ENCODE measurements at regions not wholly inside any gene's neighbourhood (a gene's known extent, or its start where the extent isn't known, plus 50 kb on each side); places are given as distances from the start of the nearest gene placed in this dataset.

DNA sequence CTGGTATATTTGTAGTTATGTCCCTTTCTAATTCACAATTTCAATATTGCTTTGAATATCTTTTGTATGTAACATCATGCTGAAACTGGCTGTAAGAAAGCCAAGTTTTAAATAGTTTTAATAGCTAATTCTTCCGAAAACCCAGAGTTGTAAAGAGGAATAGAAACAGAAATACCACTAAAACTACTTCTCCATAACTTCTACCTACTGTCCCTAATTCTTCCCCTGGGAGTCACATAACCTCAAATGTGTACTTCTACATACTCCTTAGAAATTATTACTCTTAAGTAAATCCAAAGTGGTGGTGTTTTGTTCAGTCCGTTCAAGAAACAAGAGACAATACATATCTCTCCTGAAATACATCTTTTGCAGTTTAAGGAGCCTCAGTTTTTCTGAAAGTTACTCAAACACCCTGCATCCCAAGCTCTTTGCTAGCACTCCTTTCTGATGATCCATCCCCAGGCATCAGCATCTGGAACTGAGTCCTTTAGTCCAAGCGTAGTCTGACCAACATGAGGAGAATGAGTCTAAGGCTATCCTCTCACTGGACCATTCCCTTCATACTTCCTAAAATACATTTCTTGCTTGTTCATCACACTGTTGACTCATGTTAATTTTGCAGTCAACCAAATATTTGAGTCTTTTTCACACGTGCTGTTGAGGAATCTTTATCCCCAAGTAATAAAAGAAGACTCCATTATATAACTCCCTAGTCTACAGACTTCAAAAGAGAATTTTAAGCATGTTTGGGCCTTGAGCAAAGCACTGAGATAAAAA, 214.3 kb upstream of the NUDT4 start:
- no peak for DNase-seq

DNA sequence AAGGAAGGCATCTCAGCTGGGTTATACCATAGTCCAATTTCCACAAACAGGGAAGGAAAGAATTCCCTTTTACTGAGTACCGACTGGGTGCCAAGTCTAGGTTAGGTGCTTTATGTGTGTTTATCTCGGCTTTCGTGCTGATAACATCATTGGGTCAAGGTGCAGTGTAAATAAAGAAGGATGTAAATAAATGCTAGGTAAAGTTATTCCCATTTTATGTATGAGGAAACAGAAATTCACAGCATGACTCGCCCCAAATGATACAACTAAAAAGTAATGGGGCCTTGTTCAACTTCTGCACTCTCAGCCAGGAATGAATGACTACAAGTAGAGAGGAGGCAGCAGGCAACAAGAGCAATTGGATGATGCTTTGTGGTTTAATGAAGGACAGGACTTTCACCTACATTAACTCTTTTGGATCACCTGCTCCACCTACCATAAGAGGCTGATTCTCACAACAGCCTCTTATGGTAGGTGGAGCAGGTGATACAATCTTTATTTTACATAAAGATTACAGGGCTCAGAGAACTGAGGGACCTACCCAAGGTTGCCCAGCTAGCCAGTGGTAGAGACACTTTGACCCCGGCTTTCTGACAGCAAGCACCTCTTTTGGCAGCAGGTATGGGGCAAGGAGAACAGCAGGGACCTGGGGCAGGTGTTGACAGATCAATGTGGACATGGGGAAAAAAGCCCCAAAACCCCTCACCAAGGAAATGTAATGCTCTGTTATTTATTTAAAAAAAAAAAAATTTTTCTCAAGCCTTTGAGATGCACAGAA, 213.4 kb upstream of the NUDT4 start:
- DNase-seq: no peak

DNA sequence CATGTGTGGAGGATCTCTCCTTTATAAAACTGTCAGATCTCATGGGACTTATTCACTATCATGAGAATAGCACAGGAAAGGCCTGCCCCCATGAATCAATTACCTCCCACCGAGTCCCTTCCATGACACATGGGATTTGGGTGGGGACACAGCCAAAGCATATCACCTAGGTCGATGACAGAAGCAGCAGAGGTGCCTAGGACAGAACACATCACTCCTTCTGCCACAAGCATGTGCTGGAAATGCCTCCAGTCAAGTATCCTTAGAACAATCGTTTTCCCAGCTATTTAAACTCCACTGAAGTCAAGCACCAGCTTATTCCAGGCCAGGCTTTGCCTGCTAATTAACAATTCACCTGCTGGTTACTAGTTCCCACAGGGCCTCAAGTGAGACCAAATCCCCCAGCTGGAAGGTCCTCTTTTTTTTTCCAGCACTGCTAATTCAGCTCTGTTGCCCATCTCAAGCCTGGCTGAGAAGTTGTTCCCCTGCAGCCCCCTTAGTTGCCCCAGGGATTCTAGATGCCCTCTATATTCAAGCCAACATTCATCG, 212.3 kb upstream of the NUDT4 start:
- DNase-seq: no peak

DNA sequence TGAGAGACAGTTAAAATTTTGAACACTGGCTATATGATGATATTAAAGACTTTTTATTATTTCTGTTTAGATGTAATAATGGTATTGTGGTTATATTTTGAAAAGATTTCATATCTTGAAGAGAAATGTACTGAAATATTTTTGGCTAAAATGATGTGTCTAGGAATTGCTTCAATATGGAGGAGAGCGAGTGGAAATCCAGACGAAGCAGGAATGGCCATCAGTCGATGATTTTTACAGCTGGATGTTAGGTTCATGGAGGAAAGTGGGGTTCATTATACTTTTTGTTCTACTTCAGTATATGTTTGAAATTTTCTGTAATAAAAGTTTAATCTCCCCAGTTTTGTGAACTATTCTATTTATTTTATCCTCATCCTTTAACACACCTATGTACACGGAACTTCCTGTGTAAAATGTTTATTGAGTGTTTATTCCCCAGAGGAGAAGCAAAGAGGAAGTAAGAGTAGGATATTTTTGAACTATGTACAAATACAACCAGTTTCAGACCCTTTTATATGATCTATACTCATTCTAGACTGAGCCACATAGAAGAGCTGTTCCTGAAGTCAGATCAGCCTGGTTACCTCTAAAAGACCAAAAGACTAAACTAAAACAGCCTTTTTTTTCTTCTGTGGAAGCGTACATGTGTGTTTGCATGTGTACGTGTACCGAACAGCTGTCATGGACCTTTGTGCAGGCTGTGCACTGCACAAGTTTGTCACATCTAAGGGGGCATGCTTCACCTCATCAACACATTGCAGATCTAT, 211.0 kb upstream of the NUDT4 start:
- DNase-seq: no peak

DNA sequence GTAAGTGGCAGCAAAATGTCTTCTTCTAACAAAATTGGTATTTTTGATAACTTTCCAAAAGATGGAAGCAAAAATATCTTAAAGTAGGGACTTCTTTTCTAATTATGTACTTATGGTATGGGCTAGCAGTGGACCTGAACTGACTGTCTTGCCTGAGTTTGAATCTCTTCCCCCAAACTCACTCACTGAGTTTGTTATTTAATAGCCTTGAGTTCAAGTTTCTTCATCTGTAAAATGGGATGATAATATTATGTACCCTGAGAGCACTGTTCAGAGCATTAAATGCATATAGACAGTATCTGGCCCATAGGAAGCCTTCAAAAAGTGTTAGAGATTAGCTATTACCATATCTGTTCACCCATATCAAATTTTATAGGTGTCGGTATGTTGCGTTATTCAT, 210.4 kb upstream of the NUDT4 start:
- no peak for DNase-seq

DNA sequence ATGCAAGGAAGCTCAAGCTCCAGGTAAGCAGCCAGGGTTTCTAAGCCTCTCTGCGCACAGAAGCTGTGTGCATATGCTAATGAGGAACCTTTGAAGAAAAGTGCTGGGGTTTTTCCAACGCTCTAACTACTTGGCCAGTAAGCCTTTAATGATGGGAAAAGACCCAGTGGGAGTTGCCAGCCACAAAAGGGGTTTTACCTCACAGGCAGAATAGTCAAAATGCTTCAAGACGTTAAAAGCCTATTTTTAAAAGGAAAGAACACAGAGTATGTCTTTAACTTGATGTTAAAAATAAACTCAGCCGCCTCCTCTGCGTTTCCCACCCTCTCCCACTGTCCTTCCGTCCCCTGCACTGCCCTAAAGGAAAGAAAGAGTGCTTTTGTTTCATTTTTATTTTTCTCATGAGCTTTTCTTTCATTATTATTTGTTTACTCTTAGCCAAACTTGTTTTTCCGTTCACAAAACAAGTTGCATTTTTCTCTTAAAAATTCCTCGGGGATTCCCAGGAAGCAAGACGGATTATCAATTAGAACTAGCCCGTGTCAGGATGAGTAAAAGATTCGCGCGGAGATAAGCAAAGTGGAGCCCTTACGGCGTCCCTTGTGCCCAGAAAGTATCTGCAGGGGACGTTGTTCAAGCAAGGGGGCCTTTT, 209.8 kb upstream of the NUDT4 start:
- no peak for DNase-seq

DNA sequence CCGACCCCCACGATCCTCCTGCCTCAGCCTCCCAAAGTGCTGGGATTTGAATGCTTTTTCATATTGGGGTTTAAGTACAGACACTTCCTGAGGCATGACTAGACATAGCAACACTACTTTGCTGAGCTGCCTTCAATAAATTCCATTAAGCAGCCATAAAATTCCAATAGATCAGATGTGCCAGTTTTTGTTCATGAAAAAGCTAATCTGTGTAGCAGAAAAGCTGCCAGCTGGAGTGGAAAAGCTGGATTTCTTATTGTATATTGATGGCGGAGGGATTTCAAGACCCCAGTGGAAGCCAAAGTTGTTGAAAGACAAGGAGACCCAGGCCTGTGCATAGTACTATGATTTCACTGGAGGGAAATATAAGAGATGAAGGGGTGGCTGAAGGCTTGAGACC, 209.0 kb upstream of the NUDT4 start:
- no peak for DNase-seq

DNA sequence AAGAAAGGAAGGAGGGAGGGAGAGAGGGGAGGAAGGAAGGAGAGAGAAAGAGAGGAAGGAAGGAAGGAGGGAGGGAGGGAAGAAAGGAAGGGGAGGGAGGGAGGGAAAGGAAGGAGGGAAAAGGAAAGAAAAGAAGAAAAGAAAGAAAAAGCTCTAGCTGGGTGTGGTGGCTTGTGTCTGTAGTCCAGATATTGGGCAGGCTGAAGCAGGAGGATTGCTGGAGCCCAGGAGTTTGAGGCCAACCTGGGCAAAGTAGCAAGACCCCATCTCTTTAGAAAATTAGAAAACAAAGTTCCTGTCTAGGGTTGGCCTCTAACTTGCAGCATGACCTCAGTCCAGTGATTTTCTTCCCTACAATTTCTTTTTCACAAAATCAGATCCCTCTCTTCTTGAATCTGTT, 208.2 kb upstream of the NUDT4 start:
- no peak for DNase-seq

DNA sequence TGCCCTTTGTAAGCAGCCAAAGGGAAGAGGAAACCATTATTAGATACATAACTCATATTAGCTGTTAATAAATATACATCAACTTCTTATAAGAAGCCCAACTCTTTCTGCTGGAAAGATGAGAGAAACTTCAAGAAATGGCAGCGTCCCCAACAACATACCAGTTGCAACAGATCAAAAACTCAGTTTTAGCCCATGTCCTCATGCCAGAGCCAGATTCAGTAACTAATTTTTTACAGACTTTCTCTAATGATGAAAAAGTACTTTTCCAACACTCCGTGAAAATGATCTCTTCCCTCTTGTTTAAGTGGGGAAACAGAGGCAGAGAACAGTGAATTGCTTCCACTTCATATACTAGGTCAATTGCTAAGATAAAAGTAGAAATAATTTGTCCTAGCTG, 206.8 kb upstream of the NUDT4 start:
- DNase-seq: no peak

DNA sequence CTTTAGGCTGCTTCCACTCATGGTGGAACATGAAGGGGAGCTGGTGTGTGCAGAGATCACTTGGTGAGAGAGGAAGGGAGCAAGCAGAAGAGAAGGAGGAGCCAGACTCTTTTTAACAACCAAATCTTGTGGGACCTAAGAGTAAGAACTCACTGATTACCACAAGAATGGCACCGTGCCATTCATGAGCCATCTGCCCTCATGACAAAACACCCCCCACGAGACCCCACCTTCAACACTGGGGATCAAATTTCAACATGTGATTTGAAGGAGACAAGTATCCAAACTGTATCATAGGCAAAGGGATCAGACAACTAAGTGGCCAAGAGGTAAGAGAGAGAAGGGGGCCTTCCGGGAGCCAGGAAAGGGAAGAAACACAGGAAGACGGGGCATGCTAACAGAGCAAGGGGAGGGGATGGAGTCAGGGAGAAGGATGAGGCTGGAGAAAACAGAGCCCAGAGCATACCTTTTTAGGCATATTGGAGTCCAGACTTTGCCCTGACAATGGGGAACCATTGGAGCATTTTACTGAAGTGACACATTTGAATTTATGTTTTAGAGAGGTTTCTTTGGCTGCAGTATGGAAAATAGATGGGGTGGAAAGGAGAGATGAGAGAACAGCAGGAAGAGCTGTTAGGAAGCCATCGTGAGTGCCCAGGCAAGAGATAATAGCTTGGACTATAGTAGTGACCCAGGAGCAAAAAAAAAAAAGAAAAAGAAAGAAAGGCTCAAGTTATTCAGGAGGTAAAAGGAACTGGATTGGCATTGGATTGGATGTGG, 204.4 kb upstream of the NUDT4 start:
- DNase-seq: no peak

DNA sequence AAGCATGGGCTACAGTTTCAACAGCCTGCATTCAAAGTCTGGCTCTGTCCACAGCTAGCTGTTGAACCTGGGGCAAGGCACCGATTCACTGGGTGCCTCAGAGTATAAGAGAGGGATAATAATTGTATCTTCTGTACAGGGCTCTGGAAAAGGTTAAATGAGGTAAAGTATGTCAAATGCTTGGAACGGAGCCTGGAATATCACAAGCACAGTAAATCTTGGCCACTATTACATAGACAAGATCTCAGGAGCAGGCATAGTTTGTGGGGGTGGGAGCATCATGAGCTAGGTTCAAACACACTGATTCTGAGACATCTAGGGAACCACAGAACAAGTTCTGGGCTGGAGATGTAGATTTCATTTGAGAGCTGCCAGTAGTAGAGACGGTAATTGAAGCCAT, 203.7 kb upstream of the NUDT4 start:
- DNase-seq: no peak

DNA sequence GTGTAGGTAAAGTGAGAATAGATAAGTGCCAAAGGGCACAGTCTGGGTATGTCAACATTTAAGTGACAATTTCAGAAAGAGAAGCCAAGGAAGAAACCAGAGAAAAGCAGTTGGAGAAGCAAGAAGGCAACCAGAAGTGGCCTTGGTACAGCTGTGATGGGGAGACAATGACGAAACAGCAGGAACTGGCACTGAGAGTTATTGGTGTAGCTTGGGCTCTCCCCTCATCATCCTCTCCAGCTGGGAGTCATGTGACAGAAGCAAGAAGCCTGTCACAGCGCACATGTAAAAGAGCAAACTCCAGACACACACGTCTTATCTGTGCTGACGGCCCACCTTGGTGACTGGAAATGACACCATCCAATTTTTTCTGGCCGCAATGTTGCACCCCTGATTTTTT, 203.3 kb upstream of the NUDT4 start:
- no peak for DNase-seq

DNA sequence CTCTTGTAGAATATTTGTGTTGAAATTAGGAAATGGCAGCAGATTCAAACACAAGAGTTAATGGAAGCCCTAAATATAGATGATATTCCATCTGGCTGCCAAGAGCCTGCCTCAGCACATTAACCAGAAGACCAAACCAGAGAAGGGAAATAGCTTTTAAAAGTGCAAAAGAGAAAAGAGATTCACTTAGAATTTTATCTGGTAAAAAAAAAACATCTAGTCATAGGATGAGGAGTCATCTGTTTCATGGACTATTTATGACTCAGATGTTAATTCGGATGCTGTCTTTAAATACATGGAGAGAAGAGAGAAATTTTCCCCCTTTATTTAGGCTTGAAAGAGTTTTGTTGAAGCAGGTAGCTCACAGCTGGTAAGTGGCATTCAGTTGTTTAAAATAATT, 201.6 kb upstream of the NUDT4 start:
- DNase-seq: no peak

DNA sequence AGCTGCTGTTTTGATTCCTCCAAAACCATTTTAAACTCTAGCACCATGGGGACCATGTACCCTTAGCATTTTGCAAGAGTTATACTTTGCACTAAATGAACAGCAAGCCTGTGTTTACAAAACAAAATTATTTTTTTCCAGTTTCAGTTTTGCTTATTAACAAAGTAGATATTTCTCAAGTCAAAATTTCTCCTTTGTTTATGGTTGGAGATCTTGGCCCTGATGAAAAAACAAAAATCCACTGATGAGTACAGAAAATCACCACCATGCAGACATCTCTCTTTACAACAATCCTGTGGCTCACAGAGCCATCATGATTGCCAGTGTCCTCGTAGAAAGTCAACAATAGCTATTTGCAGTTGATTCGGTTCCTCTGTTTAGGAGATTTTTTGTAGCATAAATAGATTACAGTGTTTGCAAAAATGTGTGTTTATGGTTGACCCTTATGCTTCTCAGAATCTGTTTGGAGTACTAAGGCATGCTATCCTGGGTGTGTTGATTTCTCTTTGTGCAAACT, 201.1 kb upstream of the NUDT4 start:
- DNase-seq: no peak

DNA sequence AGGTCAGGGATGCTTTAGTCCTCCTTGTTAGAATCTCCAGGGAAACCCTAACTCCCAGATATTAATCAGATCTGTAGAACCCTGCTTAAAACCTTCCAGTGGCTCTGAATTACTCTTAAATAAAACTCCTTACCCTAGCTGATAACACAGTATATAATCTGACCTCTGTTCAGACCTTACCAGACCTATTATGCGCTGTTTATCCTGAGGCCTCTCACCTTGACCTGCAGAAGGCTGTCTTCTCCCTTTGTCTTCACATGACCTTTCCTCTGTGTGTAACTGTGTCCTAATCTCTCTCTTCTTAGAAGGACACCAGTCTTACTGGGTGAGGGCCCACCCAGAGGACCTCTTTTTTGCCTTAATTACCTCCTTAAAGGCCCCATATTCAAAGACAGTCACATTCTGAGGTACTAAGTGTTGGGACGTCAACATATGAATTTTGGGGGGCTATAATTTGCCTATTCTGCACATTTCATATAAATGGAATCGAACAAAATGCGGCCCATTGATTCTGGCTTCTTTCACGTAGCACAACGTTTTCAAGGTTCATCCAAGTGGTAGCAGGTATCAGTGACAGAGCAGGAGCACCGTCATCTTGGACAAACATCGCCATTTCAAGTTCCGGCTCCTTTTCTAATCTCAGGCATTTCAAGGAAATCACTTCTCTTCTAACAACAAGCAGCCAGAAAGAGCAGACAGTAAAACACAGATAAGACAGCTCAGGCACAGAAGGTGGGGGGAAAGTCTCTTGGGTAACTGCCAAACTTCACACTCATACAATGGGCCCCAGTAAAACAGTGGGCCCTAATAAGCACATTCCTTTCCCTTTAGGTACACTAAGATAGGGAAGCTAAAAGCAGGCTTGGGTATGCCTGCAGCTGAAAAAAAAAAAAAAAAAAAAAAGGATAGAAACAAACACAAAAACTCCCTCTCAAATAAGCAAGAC, 200.2 kb upstream of the NUDT4 start:
- no peak for DNase-seq

DNA sequence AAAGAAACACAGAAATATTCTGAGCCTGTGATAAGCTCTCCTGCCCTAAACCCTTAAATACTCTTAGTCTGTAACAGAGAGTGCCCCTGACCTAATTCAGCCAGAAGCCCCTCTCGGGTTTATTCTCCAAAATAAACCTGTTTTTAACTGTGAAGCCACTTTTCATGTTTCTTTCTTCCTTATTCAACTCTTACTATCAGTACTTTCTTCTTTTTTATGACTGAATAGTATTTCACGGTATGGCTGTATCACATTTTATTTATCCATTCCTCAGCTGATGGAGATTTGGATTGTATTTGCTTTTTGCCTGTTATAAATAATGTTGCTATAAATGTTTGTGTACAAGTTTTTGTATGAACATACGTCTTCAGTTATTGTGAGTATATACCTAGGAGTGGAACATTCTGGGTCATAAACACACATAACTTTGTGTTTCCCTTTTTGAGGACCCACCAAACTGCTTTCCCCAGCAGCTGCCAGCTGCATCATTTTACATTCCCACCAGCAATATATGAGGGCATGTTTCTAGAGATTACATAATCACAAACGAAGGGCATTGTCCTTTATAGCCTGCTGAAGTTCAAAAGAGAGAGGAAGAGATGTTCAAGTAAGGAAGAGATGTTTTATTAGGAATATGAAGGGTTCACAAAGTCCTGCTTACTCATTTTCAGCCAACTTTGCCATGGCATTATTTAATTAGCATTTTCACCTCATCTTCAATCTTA, 199.4 kb upstream of the NUDT4 start:
- DNase-seq: no peak

DNA sequence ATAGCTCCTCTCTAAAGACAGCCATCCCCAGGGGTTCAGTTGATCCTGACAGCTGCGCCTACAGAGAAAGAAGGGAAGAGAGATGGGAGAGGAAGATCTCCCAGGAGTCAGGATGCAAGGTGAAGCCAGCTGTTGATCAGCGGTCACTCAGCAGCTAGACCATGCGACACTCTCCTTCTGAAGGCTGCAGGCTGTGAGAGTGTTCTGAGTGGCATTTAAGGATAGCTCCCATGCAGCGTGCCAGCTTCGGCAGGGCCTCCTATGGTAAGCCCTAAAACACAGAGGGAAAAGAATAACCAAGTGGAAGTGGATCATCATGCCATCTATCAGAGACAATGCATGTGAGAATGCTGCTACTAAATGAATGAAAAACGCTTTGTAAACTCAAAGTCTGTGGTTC, 197.9 kb upstream of the NUDT4 start:
- no peak for DNase-seq

DNA sequence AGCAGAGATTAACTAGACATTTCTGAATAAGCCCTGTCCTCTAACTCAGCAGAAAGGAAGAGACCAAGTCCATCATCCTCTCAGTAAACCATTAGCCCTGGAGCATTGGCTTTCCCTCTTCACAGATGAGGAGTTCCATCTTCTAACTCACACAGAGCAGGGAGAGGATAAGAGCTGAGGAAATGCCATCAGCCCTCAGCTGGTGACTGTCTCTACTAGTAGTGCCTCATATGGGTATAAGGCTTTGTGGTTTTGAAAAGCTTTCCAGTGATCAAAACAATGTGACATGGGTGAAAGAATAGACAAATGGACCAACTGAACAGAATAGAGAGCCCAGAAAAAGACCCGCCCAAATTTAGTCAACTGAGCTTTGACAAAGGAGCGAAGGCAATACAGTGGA, 197.2 kb upstream of the NUDT4 start:
- DNase-seq: no peak

DNA sequence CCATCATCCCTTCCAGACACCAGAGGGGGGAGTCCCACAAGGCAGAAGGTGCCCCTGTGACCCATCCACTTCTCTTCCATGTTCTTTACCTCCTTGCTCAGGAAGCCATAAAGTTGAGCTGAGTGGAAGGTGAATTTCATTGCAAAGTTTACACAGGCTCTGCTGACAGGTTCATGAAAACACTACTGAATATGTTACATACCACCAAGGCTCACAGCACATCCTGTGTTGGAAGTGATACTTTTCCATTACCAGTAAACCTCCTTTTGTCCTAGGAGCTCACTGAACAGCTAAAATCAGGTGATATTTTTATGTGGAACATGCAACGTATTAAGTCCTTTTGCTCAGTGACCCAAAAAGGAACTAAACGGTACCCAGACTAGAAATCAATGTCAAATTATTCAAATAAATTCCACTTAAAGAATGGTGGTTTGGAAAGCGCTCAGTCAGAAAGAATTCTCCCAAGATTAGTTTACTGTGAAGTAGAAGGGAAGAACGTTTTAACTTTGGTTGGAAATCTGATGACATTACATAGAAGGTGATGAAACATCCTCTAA, 196.2 kb upstream of the NUDT4 start:
- no peak for DNase-seq

All from CD4-positive, alpha-beta T cell treated with Interleukin-4 for 4 hours (primary cell).